Kidney epithelial cell (primary cell): ENCODE measurements at regions not wholly inside any gene's neighbourhood (a gene's known extent, or its start where the extent isn't known, plus 50 kb on each side); places are given as distances from the start of the nearest gene placed in this dataset.

ENCODE experiments used
- DNase-seq: peaks from one replicate; pipeline ENCODE4 v3.0.0-alpha.2; 2010; ENCODE audit warnings: low read depth
- H3K27me3 ChIP-seq: 2 replicates; pipeline ENCODE4 v1.6.0; 2011; ENCODE audit warnings: low read length; ENCODE audit not compliant: control insufficient read depth, insufficient read depth
- H3K36me3 ChIP-seq: 2 replicates; pipeline ENCODE4 v1.5.1; 2011; ENCODE audit warnings: low read length; ENCODE audit not compliant: control insufficient read depth, insufficient read depth
- H3K4me3 ChIP-seq: 2 replicates; pipeline ENCODE4 v1.5.1; 2011; ENCODE audit warnings: low read depth, mild to moderate bottlenecking, control low read depth, low read length
- TF ChIP-seq, protein P1 (sequence below): IDR thresholded peaks from 2 replicates; pipeline ENCODE4 v1.5.1; 2011; ENCODE audit warnings: mild to moderate bottlenecking, moderate library complexity, low read length, control low read depth, inconsistent platforms; ENCODE audit not compliant: insufficient read depth, poor library complexity, severe bottlenecking

GRCh38 chr3:135907422-135908165, 57.9 kb upstream of the PPP2R3A start:
- DNase-seq = no peak
- Histone ChIP-seq H3K36me3 (no peaks in the 10 kb centered on the region), H3K27me3 (no peaks in the 10 kb centered on the region), H3K4me3 (no peak overlapping the region)
- TF ChIP-seq, protein P1, sequence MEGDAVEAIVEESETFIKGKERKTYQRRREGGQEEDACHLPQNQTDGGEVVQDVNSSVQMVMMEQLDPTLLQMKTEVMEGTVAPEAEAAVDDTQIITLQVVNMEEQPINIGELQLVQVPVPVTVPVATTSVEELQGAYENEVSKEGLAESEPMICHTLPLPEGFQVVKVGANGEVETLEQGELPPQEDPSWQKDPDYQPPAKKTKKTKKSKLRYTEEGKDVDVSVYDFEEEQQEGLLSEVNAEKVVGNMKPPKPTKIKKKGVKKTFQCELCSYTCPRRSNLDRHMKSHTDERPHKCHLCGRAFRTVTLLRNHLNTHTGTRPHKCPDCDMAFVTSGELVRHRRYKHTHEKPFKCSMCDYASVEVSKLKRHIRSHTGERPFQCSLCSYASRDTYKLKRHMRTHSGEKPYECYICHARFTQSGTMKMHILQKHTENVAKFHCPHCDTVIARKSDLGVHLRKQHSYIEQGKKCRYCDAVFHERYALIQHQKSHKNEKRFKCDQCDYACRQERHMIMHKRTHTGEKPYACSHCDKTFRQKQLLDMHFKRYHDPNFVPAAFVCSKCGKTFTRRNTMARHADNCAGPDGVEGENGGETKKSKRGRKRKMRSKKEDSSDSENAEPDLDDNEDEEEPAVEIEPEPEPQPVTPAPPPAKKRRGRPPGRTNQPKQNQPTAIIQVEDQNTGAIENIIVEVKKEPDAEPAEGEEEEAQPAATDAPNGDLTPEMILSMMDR = no peak

- DNase-seq = no peak
- no peaks in the 10 kb centered on the region for H3K27me3 ChIP-seq
- no peaks in the 10 kb centered on the region for H3K36me3 ChIP-seq
- TF ChIP-seq, protein P1 = no peak
- H3K4me3 ChIP-seq = no peak overlapping the region
Measured at GRCh38 chr3:135908225-135908624, 57.3 kb upstream of the PPP2R3A start.

DNA sequence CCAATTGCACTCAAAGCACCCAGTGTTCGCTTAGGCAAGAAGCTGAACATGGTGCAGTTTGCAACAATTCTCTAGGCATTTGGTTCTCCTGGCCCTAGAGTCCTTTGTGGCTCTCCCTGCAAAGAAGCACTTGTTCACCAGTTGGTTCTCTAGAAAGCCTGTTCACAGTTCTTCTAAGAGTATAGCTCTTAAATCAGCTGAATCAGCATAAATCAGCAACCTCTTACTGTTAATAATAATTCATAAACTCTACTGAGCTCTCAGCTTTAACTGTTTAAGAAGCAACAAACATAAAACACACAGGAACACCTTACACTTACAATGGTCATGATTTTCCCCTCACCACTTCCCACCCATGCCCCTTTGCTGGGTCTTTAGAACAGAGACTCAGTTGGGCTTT, 56.8 kb upstream of the PPP2R3A start:
- no peak overlapping the region for H3K4me3 ChIP-seq
- H3K27me3 ChIP-seq = no peaks in the 10 kb centered on the region
- TF ChIP-seq, protein P1 = no peak
- DNase-seq = no peak
- no peaks in the 10 kb centered on the region for H3K36me3 ChIP-seq

- TF ChIP-seq, protein P1 = no peak
- no peak overlapping the region for H3K4me3 ChIP-seq
- no peaks in the 10 kb centered on the region for H3K27me3 ChIP-seq
- no peak for DNase-seq
- no peaks in the 10 kb centered on the region for H3K36me3 ChIP-seq
Measured at GRCh38 chr3:135911110-135911509, 54.4 kb upstream of the PPP2R3A start.

DNA sequence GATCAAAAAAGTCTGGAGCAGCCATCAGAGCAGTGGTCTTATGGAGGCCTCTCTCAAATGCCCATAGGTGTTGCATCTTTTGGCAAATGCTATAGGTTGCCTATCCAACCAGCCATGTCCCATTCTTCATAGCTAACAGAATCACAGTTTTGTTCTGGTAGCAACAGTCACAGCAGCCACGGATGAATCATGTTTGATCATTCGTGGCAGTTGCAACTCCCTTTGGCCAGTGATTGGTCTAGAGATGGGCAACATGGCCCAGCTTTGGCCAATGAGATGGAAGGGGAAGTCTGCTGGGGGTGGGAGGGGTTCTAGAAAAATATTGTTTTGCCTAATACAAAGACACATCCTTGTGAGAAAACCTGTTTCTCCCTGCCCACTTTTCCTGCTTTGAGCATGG, 50.3 kb upstream of the PPP2R3A start:
- no peaks in the 10 kb centered on the region for H3K36me3 ChIP-seq
- no peaks in the 10 kb centered on the region for H3K27me3 ChIP-seq
- H3K4me3 ChIP-seq = no peak overlapping the region
- DNase-seq = no peak
- TF ChIP-seq, protein P1 = no peak
